Omental fat pad (tissue), 3 donors: ENCODE measurements at regions not wholly inside any gene's neighbourhood (a gene's known extent, or its start where the extent isn't known, plus 50 kb on each side); places are given as distances from the start of the nearest gene placed in this dataset.

Experiments used
- ATAC-seq: fragments of 150-250 bp; one replicate; pipeline ENCODE4 v1.9.1; 2016; ENCODE audit warnings: mild to moderate bottlenecking, moderate library complexity; ENCODE audit not compliant: low FRiP score
- DNase-seq: peaks from one replicate; pipeline ENCODE4 v3.0.0-alpha.2; 2019; ENCODE audit warnings: low spot score
- TF ChIP-seq, protein P1 (sequence below), 3 donors: fragments of 450-650 bp; IDR thresholded peaks; one replicate each; pipeline ENCODE4 v1.5.1; 2016 to 2017; ENCODE audit warnings: antibody characterized with exemption in 3 of 3, mild to moderate bottlenecking in 3 of 3, moderate library complexity in 2 of 3

DNA sequence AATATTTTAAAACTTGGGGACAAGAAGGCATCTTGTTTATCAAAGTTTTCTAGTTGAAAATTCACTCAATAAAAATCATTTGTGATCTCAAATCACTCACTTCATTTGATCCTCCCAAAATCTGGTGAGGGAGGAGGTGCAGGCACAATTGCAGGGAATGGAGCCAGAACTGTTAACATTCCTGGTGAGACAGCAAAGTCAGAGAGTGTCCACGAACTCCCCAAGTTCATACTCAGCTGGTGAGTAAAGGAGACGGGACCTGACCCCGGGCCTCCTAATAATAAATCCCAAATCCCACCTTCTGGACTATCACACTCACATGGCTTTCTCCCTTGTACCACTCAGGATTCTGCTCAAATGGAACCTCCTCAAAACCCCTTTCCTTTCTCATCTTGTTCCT, 252.3 kb upstream of the LRTM1 start:
- TF ChIP-seq, protein P1, sequence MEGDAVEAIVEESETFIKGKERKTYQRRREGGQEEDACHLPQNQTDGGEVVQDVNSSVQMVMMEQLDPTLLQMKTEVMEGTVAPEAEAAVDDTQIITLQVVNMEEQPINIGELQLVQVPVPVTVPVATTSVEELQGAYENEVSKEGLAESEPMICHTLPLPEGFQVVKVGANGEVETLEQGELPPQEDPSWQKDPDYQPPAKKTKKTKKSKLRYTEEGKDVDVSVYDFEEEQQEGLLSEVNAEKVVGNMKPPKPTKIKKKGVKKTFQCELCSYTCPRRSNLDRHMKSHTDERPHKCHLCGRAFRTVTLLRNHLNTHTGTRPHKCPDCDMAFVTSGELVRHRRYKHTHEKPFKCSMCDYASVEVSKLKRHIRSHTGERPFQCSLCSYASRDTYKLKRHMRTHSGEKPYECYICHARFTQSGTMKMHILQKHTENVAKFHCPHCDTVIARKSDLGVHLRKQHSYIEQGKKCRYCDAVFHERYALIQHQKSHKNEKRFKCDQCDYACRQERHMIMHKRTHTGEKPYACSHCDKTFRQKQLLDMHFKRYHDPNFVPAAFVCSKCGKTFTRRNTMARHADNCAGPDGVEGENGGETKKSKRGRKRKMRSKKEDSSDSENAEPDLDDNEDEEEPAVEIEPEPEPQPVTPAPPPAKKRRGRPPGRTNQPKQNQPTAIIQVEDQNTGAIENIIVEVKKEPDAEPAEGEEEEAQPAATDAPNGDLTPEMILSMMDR (IDR thresholded peaks at IDR 0.05), result no peak
- DNase-seq, result no peak
- no peak for ATAC-seq

DNA sequence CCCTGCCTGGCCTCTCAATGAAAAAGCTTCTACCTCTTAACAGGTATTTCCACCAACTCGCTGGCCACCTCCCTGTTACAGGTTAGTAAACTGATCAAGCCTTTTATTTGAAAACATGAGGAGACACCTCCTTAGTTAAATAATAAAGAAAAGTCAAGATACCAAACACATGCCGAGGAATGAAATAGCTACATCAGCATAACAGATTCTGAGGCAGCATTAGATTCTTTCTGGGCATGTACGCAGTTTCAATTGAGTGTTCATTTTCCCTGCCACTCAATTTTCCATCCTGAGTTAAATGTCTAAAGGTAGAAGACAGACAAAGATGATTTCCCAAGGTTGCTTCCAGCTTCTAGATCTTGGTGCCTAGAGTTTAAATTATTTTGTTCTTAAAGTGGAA, 250.5 kb upstream of the LRTM1 start:
- TF ChIP-seq, protein P1 (IDR thresholded peaks at IDR 0.05), result no peak
- DNase-seq (no peak), ATAC-seq (no peak)

DNA sequence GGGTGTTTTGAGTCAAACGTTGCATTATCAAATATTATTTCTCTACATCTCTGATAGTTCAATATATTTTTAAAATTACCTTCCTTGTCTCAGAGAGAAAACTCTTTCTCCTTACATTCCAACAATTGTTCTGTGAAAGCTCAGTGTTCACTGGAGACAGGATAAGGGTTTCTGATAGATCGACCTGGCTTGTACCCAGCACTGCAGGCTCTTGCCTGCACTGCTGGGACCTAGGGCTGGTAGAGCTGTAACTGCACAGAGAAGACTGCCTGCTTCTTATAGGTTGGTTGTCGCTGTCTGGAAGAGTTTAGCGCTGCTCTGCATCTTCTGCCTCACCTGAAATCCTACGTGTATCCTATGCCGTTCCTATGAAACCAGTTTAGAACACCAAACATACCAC, 249.9 kb upstream of the LRTM1 start:
- ATAC-seq (no peak), DNase-seq (no peak)
- TF ChIP-seq, protein P1 (IDR thresholded peaks at IDR 0.05), result no peak

DNA sequence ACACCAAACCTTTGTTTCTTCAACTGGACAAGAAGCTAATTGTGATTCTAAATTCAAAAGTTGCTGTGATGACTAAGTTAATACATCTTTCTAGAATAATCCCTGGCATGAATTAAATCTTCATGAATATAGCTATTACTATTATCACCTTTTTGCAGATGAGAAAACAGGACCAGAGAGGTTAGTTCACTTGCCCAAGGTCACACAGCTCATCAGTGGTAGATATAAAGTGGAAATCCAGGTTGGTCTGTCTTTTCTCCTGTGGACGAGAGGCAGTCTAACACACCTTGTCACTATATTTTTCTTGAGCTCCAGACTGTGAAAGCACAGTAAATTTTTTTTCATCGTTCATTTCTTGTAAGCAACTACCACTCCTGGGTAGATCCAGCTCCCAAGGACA, 247.6 kb upstream of the LRTM1 start:
- no peak for DNase-seq
- ATAC-seq, result no peak
- TF ChIP-seq, protein P1 (IDR thresholded peaks at IDR 0.05), result no peak

DNA sequence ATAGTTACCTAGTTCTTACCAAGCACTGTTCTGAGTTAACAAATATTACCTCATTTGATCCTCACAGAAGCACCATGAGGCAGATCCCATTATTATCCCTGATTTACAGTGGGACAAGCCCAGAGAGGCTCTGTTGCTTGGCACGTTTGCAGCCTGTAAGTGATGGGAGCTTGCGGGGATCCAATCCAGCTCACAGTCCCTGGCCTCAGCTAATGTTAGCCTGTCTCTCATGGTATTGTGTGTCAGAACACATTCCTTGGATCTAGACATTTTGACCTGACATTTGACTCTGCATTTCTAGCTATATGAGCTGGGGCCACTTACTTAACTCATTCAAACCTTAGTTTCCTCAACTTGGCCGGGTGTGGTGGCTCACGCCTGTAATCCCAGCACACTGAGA, 246.9 kb upstream of the LRTM1 start:
- TF ChIP-seq, protein P1 (IDR thresholded peaks at IDR 0.05), result no peak
- ATAC-seq (no peak), DNase-seq (no peak)

DNA sequence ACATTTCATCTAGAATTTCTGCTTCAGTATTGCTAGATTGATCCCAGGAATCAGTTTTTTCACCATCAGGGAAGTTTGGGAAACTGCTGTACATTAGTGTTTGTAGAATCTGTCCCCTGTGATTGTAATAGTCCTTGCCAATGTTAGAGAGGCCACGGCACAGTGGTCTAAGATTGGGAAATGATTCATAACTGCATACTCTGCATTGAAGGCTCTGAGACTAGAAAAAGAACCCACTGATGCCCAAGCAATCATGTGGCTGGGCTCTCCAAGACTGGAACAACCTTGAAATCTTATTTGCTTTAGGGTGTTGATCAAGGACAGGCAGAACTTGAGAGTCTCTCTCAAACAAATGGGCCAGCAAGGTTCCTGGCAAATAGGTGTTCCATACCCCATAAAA, 245.6 kb upstream of the LRTM1 start:
- no peak for ATAC-seq
- DNase-seq, result no peak
- TF ChIP-seq, protein P1 (IDR thresholded peaks at IDR 0.05), result no peak

DNA sequence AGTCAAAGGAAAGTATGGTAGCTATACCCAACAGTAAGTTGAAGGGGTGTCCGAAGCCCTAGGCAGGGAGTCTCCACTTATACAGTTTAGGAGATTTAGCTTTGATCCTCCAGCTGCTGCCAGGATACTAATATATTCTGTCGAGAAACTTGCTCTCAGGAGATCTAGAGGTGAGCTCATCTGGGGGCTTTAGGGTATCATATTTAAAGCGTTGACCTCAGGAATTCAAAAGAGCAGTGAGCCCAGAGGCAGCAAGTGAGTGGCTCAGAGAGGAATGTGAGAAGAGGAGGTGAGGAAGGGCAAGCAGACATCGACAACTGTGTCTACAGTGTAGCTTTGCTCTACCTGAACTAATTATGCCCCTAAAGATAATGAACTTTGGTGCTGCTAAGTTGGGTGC, 245.1 kb upstream of the LRTM1 start:
- ATAC-seq (no peak), DNase-seq (no peak)
- TF ChIP-seq, protein P1 (IDR thresholded peaks at IDR 0.05), result no peak
